GM12878 (cell line): ENCODE measurements at regions not wholly inside any gene's neighbourhood (a gene's known extent, or its start where the extent isn't known, plus 50 kb on each side); places are given as distances from the start of the nearest gene placed in this dataset.

Source experiments
- CBX3 ChIP-seq: fragments of 200-600 bp; sonication (generic); IDR thresholded peaks from 2 replicates; pipeline ENCODE4 v1.6.1; 2016; ENCODE audit warnings: low read depth, borderline replicate concordance
- FOXM1 ChIP-seq: IDR thresholded peaks from 2 replicates; pipeline ENCODE4 v1.6.1; 2012; ENCODE audit warnings: low read depth, mild to moderate bottlenecking, inconsistent platforms, low read length, moderate library complexity
- GABPA ChIP-seq: IDR thresholded peaks from 2 replicates; pipeline ENCODE4 v1.6.1; 2014; ENCODE audit warnings: antibody characterized with exemption, low read depth, mild to moderate bottlenecking, inconsistent platforms
- KLF5 ChIP-seq: fragments of 450-650 bp; IDR thresholded peaks from 2 replicates; pipeline ENCODE4 v1.6.1; 2014; ENCODE audit warnings: mild to moderate bottlenecking; ENCODE audit not compliant: partially characterized antibody
- LARP7 ChIP-seq: fragments of 450-650 bp; IDR thresholded peaks from 2 replicates; pipeline ENCODE4 v1.6.1; 2017; ENCODE audit warnings: mild to moderate bottlenecking
- MYB ChIP-seq: fragments of 150-350 bp; IDR thresholded peaks from 2 replicates; pipeline ENCODE4 v1.6.1; 2014; ENCODE audit warnings: mild to moderate bottlenecking, low read depth, low read length, borderline replicate concordance
- PAX5 ChIP-seq: IDR thresholded peaks from 2 replicates; pipeline ENCODE4 v1.6.1; 2011; ENCODE audit warnings: low read depth, low read length, borderline replicate concordance
- POLR2AphosphoS2 ChIP-seq: IDR thresholded peaks from 2 replicates; pipeline ENCODE4 v1.6.1; 2011; ENCODE audit warnings: low read depth, mild to moderate bottlenecking, low read length, improper control_type of control experiment, moderate library complexity
- SMAD5 ChIP-seq: IDR thresholded peaks from 2 replicates; pipeline ENCODE4 v1.6.1; 2016; ENCODE audit warnings: antibody characterized with exemption, low read depth
- STAT1 ChIP-seq: fragments of 450-650 bp; conservative IDR thresholded peaks from 2 replicates; pipeline ENCODE4 v1.6.1; 2014; ENCODE audit warnings: antibody characterized with exemption, mild to moderate bottlenecking
- SUPT20H ChIP-seq: IDR thresholded peaks from 2 replicates; pipeline ENCODE4 v1.6.1; 2011; ENCODE audit warnings: low read depth, mild to moderate bottlenecking, low read length, moderate library complexity, borderline replicate concordance; ENCODE audit not compliant: control insufficient read depth
- TCF3 ChIP-seq: IDR thresholded peaks from 2 replicates; pipeline ENCODE4 v1.6.1; 2012; ENCODE audit warnings: low read depth, mild to moderate bottlenecking, low read length, borderline replicate concordance; ENCODE audit not compliant: insufficient read depth
- ZNF207 ChIP-seq: fragments of 450-650 bp; IDR thresholded peaks from 2 replicates; pipeline ENCODE4 v1.6.1; 2014; ENCODE audit warnings: antibody characterized with exemption, mild to moderate bottlenecking, borderline replicate concordance
- ZNF217 ChIP-seq: fragments of 450-650 bp; IDR thresholded peaks from 2 replicates; pipeline ENCODE4 v1.6.1; 2017; ENCODE audit warnings: antibody characterized with exemption, mild to moderate bottlenecking
- TF ChIP-seq, protein P1 (sequence below): fragments of 450-650 bp; IDR thresholded peaks from 2 replicates; pipeline ENCODE4 v1.6.1; 2017; ENCODE audit warnings: mild to moderate bottlenecking, low read depth, inconsistent platforms; ENCODE audit not compliant: poor library complexity, severe bottlenecking
- TF ChIP-seq, protein P2 (sequence below): fragments of 450-650 bp; IDR thresholded peaks from 2 replicates; pipeline ENCODE4 v1.6.1; 2016; ENCODE audit warnings: mild to moderate bottlenecking
- TF ChIP-seq, protein P3 (sequence below), 3 experiments: IDR thresholded peaks in 2 of 3; conservative IDR thresholded peaks in 1 of 3; 2 replicates each; pipeline ENCODE4 v1.5.1; 2011; ENCODE audit warnings: low read depth in 3 of 3, low read length in 3 of 3, mild to moderate bottlenecking in 3 of 3, control low read depth in 2 of 3, moderate library complexity in 2 of 3, inconsistent platforms in 1 of 3, mixed read lengths in 1 of 3; ENCODE audit not compliant: control insufficient read depth in 2 of 3, insufficient read depth in 1 of 3; ENCODE audit errors: extremely low read depth in 1 of 3
- TF ChIP-seq, protein P4 (sequence below): fragments of 450-650 bp; formaldehyde crosslinking; IDR thresholded peaks from 2 replicates; pipeline ENCODE4 v1.4.0; 2020; ENCODE audit warnings: mild to moderate bottlenecking, moderate library complexity
- TF ChIP-seq, protein P5 (sequence below): fragments of 450-650 bp; IDR thresholded peaks from 2 replicates; pipeline ENCODE4 v1.6.1; 2018; ENCODE audit warnings: borderline replicate concordance, mild to moderate bottlenecking; ENCODE audit not compliant: partially characterized antibody

GRCh38 chr6:105646391-105646867 lies 243.5 kb upstream of the PREP start (continued):
- TF ChIP-seq LARP7 (peak; percentile 54; the same call in 1 of the 2 replicates), STAT1 (no peak), PAX5 (peak; percentile 98), CBX3 (no peak), SMAD5 (no peak), TCF3 (peak; percentile 93), MYB (peak; percentile 94), FOXM1 (peak; percentile 99), SUPT20H (no peak), POLR2AphosphoS2 (no peak), GABPA (peak; percentile 77), KLF5 (peak; percentile 94), ZNF207 (peak; percentile 85; the same call in 1 of the 2 replicates), ZNF217 (peak; percentile 100)
- TF ChIP-seq, protein P1, sequence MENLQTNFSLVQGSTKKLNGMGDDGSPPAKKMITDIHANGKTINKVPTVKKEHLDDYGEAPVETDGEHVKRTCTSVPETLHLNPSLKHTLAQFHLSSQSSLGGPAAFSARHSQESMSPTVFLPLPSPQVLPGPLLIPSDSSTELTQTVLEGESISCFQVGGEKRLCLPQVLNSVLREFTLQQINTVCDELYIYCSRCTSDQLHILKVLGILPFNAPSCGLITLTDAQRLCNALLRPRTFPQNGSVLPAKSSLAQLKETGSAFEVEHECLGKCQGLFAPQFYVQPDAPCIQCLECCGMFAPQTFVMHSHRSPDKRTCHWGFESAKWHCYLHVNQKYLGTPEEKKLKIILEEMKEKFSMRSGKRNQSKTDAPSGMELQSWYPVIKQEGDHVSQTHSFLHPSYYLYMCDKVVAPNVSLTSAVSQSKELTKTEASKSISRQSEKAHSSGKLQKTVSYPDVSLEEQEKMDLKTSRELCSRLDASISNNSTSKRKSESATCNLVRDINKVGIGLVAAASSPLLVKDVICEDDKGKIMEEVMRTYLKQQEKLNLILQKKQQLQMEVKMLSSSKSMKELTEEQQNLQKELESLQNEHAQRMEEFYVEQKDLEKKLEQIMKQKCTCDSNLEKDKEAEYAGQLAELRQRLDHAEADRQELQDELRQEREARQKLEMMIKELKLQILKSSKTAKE, result peak; percentile 100
- TF ChIP-seq, protein P2, sequence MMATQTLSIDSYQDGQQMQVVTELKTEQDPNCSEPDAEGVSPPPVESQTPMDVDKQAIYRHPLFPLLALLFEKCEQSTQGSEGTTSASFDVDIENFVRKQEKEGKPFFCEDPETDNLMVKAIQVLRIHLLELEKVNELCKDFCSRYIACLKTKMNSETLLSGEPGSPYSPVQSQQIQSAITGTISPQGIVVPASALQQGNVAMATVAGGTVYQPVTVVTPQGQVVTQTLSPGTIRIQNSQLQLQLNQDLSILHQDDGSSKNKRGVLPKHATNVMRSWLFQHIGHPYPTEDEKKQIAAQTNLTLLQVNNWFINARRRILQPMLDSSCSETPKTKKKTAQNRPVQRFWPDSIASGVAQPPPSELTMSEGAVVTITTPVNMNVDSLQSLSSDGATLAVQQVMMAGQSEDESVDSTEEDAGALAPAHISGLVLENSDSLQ, result peak; percentile 93
- TF ChIP-seq, protein P3, sequence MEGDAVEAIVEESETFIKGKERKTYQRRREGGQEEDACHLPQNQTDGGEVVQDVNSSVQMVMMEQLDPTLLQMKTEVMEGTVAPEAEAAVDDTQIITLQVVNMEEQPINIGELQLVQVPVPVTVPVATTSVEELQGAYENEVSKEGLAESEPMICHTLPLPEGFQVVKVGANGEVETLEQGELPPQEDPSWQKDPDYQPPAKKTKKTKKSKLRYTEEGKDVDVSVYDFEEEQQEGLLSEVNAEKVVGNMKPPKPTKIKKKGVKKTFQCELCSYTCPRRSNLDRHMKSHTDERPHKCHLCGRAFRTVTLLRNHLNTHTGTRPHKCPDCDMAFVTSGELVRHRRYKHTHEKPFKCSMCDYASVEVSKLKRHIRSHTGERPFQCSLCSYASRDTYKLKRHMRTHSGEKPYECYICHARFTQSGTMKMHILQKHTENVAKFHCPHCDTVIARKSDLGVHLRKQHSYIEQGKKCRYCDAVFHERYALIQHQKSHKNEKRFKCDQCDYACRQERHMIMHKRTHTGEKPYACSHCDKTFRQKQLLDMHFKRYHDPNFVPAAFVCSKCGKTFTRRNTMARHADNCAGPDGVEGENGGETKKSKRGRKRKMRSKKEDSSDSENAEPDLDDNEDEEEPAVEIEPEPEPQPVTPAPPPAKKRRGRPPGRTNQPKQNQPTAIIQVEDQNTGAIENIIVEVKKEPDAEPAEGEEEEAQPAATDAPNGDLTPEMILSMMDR (IDR thresholded peaks at IDR 0.05 in 2 of 3, conservative IDR thresholded peaks at IDR 0.05 in 1 of 3; ENCODE audit: control insufficient read depth in 2 of 3, extremely low read depth in 1 of 3, insufficient read depth in 1 of 3, low read depth in 3 of 3, low read length in 3 of 3), result no peak
- TF ChIP-seq, protein P4, sequence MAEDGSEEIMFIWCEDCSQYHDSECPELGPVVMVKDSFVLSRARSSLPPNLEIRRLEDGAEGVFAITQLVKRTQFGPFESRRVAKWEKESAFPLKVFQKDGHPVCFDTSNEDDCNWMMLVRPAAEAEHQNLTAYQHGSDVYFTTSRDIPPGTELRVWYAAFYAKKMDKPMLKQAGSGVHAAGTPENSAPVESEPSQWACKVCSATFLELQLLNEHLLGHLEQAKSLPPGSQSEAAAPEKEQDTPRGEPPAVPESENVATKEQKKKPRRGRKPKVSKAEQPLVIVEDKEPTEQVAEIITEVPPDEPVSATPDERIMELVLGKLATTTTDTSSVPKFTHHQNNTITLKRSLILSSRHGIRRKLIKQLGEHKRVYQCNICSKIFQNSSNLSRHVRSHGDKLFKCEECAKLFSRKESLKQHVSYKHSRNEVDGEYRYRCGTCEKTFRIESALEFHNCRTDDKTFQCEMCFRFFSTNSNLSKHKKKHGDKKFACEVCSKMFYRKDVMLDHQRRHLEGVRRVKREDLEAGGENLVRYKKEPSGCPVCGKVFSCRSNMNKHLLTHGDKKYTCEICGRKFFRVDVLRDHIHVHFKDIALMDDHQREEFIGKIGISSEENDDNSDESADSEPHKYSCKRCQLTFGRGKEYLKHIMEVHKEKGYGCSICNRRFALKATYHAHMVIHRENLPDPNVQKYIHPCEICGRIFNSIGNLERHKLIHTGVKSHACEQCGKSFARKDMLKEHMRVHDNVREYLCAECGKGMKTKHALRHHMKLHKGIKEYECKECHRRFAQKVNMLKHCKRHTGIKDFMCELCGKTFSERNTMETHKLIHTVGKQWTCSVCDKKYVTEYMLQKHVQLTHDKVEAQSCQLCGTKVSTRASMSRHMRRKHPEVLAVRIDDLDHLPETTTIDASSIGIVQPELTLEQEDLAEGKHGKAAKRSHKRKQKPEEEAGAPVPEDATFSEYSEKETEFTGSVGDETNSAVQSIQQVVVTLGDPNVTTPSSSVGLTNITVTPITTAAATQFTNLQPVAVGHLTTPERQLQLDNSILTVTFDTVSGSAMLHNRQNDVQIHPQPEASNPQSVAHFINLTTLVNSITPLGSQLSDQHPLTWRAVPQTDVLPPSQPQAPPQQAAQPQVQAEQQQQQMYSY, result no peak
- TF ChIP-seq, protein P5, sequence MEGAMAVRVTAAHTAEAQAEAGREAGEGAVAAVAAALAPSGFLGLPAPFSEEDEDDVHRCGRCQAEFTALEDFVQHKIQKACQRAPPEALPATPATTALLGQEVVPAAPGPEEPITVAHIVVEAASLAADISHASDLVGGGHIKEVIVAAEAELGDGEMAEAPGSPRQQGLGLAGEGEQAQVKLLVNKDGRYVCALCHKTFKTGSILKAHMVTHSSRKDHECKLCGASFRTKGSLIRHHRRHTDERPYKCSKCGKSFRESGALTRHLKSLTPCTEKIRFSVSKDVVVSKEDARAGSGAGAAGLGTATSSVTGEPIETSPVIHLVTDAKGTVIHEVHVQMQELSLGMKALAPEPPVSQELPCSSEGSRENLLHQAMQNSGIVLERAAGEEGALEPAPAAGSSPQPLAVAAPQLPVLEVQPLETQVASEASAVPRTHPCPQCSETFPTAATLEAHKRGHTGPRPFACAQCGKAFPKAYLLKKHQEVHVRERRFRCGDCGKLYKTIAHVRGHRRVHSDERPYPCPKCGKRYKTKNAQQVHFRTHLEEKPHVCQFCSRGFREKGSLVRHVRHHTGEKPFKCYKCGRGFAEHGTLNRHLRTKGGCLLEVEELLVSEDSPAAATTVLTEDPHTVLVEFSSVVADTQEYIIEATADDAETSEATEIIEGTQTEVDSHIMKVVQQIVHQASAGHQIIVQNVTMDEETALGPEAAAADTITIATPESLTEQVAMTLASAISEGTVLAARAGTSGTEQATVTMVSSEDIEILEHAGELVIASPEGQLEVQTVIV, result no peak
